Cardiac fibroblast (primary cell): ENCODE measurements at regions not wholly inside any gene's neighbourhood (a gene's known extent, or its start where the extent isn't known, plus 50 kb on each side); places are given as distances from the start of the nearest gene placed in this dataset.

ENCODE experiments used
- DNase-seq, 2 donors: peaks; one replicate each; pipeline versions ENCODE4 v3.0.0 to v3.0.0-alpha.2; 2010; ENCODE audit warnings: low read depth in 2 of 2
- H3K4me3 ChIP-seq, 2 donors: replicated peaks in 1 of 2; 1 replicate in 1 of 2; 2 replicates in 1 of 2; pipeline ENCODE4 v1.5.1; 2011; ENCODE audit warnings: low read depth in 2 of 2, low read length in 2 of 2, mild to moderate bottlenecking in 2 of 2, moderate library complexity in 1 of 2
- CTCF ChIP-seq: IDR thresholded peaks from one replicate; pipeline ENCODE4 v1.5.1; 2011; ENCODE audit warnings: low read depth, mild to moderate bottlenecking, low read length, inconsistent platforms

GRCh38 chr20:19813846-19814640 lies 56.0 kb downstream of the RIN2 start:
- no peak for TF ChIP-seq CTCF
- no peak overlapping the region for H3K4me3 ChIP-seq
- DNase-seq = peak; percentile 29 to 76

DNA sequence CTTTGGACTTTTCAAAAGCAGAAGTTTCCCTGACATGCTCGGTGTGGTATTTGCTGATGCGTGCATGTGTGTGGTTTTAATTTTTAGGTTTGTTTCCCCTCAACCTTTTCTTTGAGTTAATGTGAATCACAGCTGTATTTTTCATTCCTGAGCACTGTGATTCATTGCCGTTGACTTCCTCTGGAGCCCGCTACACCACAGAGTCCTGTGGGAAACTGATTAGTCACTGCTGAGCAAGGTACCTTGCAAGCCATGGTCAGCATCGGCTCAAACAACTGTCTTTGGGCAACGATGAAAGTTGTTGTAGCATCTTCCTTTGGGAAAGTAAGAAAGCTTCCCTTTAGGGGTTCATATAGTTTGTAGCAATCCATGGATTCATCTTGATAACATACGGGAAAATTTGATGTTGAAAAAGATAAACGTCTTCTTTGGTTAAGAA lies 57.5 kb downstream of the RIN2 start:
- peak; percentile 92 to 100 for DNase-seq
- no peak overlapping the region for H3K4me3 ChIP-seq
- TF ChIP-seq CTCF = no peak

GRCh38 chr20:19816386-19816785 lies 58.3 kb downstream of the RIN2 start:
- H3K4me3 ChIP-seq = no peak overlapping the region
- DNase-seq = peak in 1 of 2 donors; percentile 46
- TF ChIP-seq CTCF = no peak

DNA sequence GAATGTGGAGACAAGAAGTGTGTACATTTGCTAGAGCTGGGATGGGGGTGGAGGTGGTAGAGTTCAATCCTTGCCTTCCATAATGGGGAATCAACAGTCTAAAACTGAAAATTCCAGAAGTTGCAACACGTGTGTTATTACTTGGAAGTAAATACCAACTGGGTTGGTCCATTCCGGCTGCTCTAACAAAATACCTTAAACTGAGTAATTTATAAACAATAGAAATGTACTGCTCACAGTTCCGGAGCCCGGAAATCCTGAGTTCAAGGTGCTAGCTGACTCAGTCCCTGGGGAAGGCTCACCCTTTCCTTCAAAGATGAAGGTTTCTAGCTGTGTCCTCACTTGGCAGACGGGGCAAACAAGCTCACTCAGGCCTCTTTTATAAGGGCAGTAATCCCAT lies 59.0 kb downstream of the RIN2 start:
- no peak for TF ChIP-seq CTCF
- no peak overlapping the region for H3K4me3 ChIP-seq
- DNase-seq = peak; percentile 88 to 100

- no peak for TF ChIP-seq CTCF
- no peak overlapping the region for H3K4me3 ChIP-seq
- no peak for DNase-seq
Measured at GRCh38 chr20:19819149-19819548, 61.1 kb downstream of the RIN2 start.

- no peak overlapping the region for H3K4me3 ChIP-seq
- peak in 1 of 2 donors; percentile 52 for DNase-seq
- no peak for TF ChIP-seq CTCF
Measured at GRCh38 chr20:19820555-19821211, 62.6 kb downstream of the RIN2 start.
